ENCODE measurements at regions not wholly inside any gene's neighbourhood (a gene's known extent, or its start where the extent isn't known, plus 50 kb on each side); places are given as distances from the start of the nearest gene placed in this dataset.
A peak's percentile ranks its signal among the peaks of the same experiment; 100 is the strongest.

- no peaks in the 10 kb centered on the region for H3K36me3 ChIP-seq
- no peaks in the 10 kb centered on the region for H3K9me3 ChIP-seq
- WGBS, 5 donors: 90 to 96% (median 92%) methylated on average over 6 of the region's 6 CpGs
- H3K27ac ChIP-seq: no peak overlapping the region
- intact Hi-C loops (cut with DNase I; ENCODE audit: low total_unique reads): no loop called here
- H3K4me1 ChIP-seq: no peaks in the 10 kb centered on the region
- no peak for DNase-seq
- H3K4me3 ChIP-seq: no peak overlapping the region
- H3K27me3 ChIP-seq: no peaks in the 10 kb centered on the region
- TF ChIP-seq POLR2A (IDR thresholded peaks at IDR 0.05) (no peak), CTCF (IDR thresholded peaks at IDR 0.05) (no peak), EP300 (IDR thresholded peaks at IDR 0.05) (no peak), POLR2AphosphoS5 (IDR thresholded peaks at IDR 0.05) (no peak)
Measured at GRCh38 chr16:59351305-59351903, 617.3 kb upstream of the GOT2 start.

GRCh38 chr16:59350670-59351069 lies 616.6 kb upstream of the GOT2 start:
- TF ChIP-seq CTCF (IDR thresholded peaks at IDR 0.05) (no peak), POLR2A (IDR thresholded peaks at IDR 0.05) (no peak), EP300 (IDR thresholded peaks at IDR 0.05) (no peak), POLR2AphosphoS5 (IDR thresholded peaks at IDR 0.05) (no peak)
- intact Hi-C loops (cut with DNase I; ENCODE audit: low total_unique reads): no loop called here
- Histone ChIP-seq H3K4me1 (no peaks in the 10 kb centered on the region), H3K27ac (no peak overlapping the region), H3K9me3 (no peaks in the 10 kb centered on the region), H3K27me3 (no peaks in the 10 kb centered on the region), H3K36me3 (no peaks in the 10 kb centered on the region), H3K4me3 (no peak overlapping the region)
- 86 to 95% (median 90%) methylated on average over 2 of the region's 2 CpGs for WGBS, 5 donors
- no peak for DNase-seq

GRCh38 chr16:59342669-59343068 lies 608.6 kb upstream of the GOT2 start:
- H3K4me1 ChIP-seq: no peaks in the 10 kb centered on the region
- H3K4me3 ChIP-seq: no peak overlapping the region
- intact Hi-C loops (cut with DNase I; ENCODE audit: low total_unique reads): no loop called here
- no peaks in the 10 kb centered on the region for H3K27me3 ChIP-seq
- 62 to 77% (median 74%) methylated on average over 3 of the region's 3 CpGs for WGBS, 5 donors
- no peaks in the 10 kb centered on the region for H3K36me3 ChIP-seq
- no peaks in the 10 kb centered on the region for H3K9me3 ChIP-seq
- no peak for DNase-seq
- no peak overlapping the region for H3K27ac ChIP-seq
- TF ChIP-seq EP300 (IDR thresholded peaks at IDR 0.05) (no peak), POLR2AphosphoS5 (IDR thresholded peaks at IDR 0.05) (no peak), CTCF (IDR thresholded peaks at IDR 0.05) (no peak), POLR2A (IDR thresholded peaks at IDR 0.05) (no peak)

- intact Hi-C loops (cut with DNase I; ENCODE audit: low total_unique reads): no loop called here
- Histone ChIP-seq H3K4me1 (no peaks in the 10 kb centered on the region), H3K36me3 (no peaks in the 10 kb centered on the region), H3K4me3 (no peak overlapping the region), H3K9me3 (no peaks in the 10 kb centered on the region), H3K27ac (no peak overlapping the region), H3K27me3 (no peaks in the 10 kb centered on the region)
- TF ChIP-seq EP300 (IDR thresholded peaks at IDR 0.05) (no peak), POLR2AphosphoS5 (IDR thresholded peaks at IDR 0.05) (no peak), CTCF (IDR thresholded peaks at IDR 0.05) (no peak), POLR2A (IDR thresholded peaks at IDR 0.05) (no peak)
- DNase-seq: peak in 1 of 2 donors; percentile 15
- WGBS, 5 donors: 43 to 65% (median 51%) methylated on average over 2 of the region's 2 CpGs
Measured at GRCh38 chr16:59341368-59341767, 607.3 kb upstream of the GOT2 start.

All from stomach (tissue), 8 donors.